Astrocyte of the cerebellum (primary cell): ENCODE measurements at regions not wholly inside any gene's neighbourhood (a gene's known extent, or its start where the extent isn't known, plus 50 kb on each side); places are given as distances from the start of the nearest gene placed in this dataset.

Source experiments
- DNase-seq: peaks from one replicate; pipeline ENCODE4 v3.0.0-alpha.2; 2011; ENCODE audit warnings: low read depth
- H3K4me3 ChIP-seq: 2 replicates; pipeline ENCODE4 v1.5.1; 2011; ENCODE audit warnings: mild to moderate bottlenecking, low read depth, low read length, moderate library complexity
- in situ Hi-C: cut with HindIII; loops from 2 replicates; pipeline ENCODE4 v1.10.0; 2017; ENCODE audit warnings: low sequenced_read_pairs
- TF ChIP-seq, protein P1 (sequence below): IDR thresholded peaks from 2 replicates; pipeline ENCODE4 v1.5.1; 2012; ENCODE audit warnings: low read length, low read depth, moderate library complexity, mild to moderate bottlenecking; ENCODE audit errors: missing control alignments

DNA sequence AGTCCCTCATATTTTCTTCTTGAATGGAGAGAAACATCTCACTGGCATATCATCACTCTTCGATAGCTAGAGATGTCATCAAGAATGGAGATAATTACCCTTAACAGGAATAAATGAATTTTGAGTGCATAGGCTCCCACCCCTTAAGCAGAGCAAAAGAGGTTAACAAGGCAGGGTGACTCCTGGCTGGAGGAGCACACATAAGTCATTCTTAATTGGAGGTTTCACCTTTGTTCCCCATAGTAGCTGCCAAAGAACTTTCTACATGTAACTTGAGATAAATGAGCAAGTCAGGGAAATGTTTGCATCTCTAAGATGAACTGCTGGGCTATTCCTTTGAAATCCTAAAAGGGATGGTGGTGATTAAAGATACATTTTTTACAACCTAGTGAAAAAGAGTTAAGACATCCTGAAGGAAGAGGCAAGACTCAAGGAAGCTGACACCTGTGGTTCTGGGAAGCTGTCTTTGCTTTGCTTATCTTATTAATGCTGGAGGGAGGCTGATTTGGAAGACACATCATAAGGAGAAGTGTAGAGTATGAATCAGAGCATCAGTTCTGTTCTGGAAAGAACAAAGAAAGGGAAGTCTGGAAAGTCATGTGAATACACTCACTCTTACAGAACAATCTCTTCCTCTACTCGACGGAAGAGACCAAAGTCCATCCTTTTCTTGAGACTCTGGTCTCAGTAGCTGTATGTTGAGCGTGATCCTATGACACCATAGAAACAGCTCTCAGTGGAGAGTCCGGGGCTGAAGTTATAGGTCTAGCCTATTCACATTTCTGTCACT is 326.3 kb downstream of the OSTF1 start:
- no peak for DNase-seq
- H3K4me3 ChIP-seq = no peak overlapping the region
- in situ Hi-C loops = no loop called here
- TF ChIP-seq, protein P1, sequence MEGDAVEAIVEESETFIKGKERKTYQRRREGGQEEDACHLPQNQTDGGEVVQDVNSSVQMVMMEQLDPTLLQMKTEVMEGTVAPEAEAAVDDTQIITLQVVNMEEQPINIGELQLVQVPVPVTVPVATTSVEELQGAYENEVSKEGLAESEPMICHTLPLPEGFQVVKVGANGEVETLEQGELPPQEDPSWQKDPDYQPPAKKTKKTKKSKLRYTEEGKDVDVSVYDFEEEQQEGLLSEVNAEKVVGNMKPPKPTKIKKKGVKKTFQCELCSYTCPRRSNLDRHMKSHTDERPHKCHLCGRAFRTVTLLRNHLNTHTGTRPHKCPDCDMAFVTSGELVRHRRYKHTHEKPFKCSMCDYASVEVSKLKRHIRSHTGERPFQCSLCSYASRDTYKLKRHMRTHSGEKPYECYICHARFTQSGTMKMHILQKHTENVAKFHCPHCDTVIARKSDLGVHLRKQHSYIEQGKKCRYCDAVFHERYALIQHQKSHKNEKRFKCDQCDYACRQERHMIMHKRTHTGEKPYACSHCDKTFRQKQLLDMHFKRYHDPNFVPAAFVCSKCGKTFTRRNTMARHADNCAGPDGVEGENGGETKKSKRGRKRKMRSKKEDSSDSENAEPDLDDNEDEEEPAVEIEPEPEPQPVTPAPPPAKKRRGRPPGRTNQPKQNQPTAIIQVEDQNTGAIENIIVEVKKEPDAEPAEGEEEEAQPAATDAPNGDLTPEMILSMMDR = no peak

DNA sequence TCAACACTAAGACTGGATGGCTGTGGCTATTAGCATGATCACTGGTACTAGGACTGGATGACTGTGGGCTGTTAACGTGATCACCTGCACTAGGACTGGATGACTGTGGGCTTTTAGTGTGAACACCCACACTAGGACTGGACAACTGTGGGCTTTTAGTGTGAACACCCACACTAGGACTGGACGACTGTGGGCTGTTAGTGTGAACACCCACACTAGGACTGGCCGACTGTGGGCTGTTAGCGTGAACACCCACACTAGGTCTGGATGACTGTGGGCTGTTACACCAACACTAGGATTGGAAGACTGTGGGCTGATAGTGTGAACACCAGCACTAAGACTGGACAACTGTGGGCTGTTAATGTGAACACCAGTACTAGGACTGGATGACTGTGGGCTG is 329.2 kb downstream of the OSTF1 start:
- in situ Hi-C loops = no loop called here
- no peak overlapping the region for H3K4me3 ChIP-seq
- TF ChIP-seq, protein P1 = no peak
- DNase-seq = no peak

DNA sequence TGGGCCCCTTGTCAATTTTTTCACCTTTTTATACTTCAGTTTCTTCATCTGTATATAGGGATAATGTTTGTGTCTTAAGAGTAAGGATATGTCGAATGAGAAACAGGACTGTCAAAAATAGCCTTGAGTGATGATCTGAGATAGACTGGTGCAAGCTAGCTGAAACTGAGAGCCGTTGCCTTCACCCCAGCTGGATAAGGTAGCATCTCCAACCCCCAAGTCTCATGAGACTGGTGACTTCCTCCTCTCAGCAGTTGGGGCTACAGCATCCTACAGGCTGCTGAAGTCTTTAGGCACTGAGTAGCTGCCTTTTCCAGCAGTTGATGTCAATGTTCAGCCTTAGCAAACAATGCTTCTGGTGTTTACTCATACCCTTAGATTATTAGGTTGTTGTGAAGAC is 330.2 kb downstream of the OSTF1 start:
- H3K4me3 ChIP-seq = no peak overlapping the region
- in situ Hi-C loops = no loop called here
- TF ChIP-seq, protein P1 = no peak
- DNase-seq = no peak

DNA sequence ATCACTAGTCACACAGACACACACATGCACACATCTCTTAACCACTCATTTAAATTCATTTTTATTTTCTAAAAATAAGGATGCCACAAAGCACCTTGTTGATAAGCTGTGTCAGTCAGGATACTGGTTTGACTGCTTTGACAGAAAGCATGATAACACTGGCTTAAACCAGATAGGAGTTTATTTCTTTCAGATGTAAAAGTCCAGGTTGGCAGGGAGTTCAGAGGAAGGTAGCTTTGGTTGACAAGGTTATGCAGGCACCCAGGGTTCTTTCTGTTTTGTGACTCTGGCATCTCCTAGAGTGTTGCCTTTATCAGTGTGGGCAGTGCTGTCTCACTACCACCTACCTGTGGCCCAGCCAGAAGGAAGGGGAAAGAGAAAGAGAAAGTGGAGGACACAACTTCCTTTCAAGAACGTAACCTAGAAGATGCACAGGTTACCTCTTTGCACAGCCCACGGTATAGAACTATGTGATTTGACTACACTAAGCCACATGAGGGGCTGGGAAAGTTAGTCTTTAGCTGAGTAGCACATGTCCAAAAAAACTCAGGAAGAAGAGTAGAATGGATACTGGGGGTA is 334.7 kb downstream of the OSTF1 start:
- in situ Hi-C loops = no loop called here
- no peak overlapping the region for H3K4me3 ChIP-seq
- TF ChIP-seq, protein P1 = no peak
- no peak for DNase-seq

DNA sequence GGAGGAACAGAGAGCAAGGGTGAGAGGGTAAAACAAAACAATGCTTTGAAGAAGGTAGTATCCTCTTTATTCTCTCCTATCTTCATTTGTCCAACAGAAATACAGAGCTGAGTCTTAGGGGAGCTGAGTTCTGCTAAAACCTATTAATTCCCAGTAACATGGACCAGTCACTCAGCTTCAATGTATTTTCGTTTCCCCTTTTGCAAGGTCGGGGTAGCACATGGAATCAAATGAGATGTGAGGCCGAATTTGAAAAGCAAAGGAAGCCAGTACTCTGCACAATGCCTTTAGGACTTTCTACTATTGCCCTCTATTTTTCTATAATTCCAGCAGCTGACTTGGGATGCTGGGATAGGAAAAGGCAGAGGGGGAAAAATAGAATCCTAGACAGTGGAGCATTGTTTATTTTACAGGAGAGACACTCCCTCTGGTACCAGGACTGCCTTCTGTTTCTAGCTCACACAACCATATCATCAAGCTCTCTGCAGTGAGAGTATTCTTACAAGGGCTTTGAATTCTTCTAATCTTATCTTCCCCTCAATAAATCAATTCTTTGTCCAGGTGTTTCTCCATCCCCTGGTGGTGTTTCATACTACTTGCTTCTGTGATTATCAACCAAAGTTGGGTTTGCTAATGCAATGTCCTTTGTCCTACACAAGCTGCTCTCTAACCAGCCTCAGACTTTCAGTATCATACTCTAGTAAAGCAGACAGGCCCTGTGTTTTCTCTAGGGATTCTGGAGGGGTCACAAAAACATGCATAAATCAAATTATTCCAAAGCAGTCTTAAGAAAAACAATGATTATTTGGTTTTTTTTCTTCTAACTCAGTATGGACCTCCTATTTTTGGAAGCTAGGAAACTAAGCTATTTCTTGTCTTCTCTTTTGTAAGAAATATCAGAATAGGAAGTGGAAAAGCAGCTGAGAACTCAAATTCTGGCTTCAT is 341.5 kb downstream of the OSTF1 start:
- no peak overlapping the region for H3K4me3 ChIP-seq
- TF ChIP-seq, protein P1 = no peak
- no peak for DNase-seq
- in situ Hi-C loops = loop anchor here (25.0 kb wide), 1 partner anchor 407 kb away; no protein-coding TSS in a partner anchor

DNA sequence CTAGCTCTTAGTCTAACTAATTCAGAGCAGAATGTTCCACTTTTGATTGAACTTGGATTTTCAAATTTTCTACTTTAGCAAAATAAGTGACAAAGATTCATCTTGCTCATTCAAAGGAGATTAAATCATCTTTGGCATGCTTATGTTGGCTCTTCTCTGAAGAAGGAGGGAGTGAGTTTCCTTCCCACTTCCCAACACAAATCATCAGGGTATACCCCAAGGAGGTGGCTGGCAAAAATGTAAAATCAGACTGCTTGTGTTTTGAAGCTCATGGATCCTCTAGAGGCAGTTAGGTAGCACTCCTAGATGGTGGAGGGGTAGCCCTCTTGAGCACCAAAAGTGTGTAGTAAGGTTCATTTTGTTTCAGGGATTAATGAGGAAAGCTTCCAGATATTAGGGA is 343.1 kb downstream of the OSTF1 start:
- TF ChIP-seq, protein P1 = no peak
- in situ Hi-C loops = loop anchor here (25.0 kb wide), 1 partner anchor 406 kb away; no protein-coding TSS in a partner anchor
- no peak for DNase-seq
- no peak overlapping the region for H3K4me3 ChIP-seq
